ENCODE measurements at regions not wholly inside any gene's neighbourhood (a gene's known extent, or its start where the extent isn't known, plus 50 kb on each side); places are given as distances from the start of the nearest gene placed in this dataset.

- no peak for TF ChIP-seq CTCF (IDR thresholded peaks at IDR 0.05; ENCODE audit: control insufficient read depth, extremely low read depth, insufficient read depth)
- DNase-seq (ENCODE audit: low read depth), result no peak
- no peak overlapping the region for H3K4me3 ChIP-seq (ENCODE audit: low read depth, low read length)
Measured at GRCh38 chr11:32279672-32280071, 155.7 kb downstream of the WT1 start.

GRCh38 chr11:32280339-32280738, 155.0 kb downstream of the WT1 start:
- no peak for TF ChIP-seq CTCF (IDR thresholded peaks at IDR 0.05; ENCODE audit: control insufficient read depth, extremely low read depth, insufficient read depth)
- DNase-seq (ENCODE audit: low read depth), result no peak
- no peak overlapping the region for H3K4me3 ChIP-seq (ENCODE audit: low read depth, low read length)

GRCh38 chr11:32288276-32288675, 147.1 kb downstream of the WT1 start:
- TF ChIP-seq CTCF (IDR thresholded peaks at IDR 0.05; ENCODE audit: control insufficient read depth, extremely low read depth, insufficient read depth), result no peak
- H3K4me3 ChIP-seq (ENCODE audit: low read depth, low read length), result no peak overlapping the region
- DNase-seq (ENCODE audit: low read depth), result no peak

- no peak overlapping the region for H3K4me3 ChIP-seq (ENCODE audit: low read depth, low read length)
- DNase-seq (ENCODE audit: low read depth), result no peak
- TF ChIP-seq CTCF (IDR thresholded peaks at IDR 0.05; ENCODE audit: control insufficient read depth, extremely low read depth, insufficient read depth), result no peak
Measured at GRCh38 chr11:32289701-32290100, 145.6 kb downstream of the WT1 start.

GRCh38 chr11:32290783-32291182, 144.6 kb downstream of the WT1 start:
- H3K4me3 ChIP-seq (ENCODE audit: low read depth, low read length), result no peak overlapping the region
- TF ChIP-seq CTCF (IDR thresholded peaks at IDR 0.05; ENCODE audit: control insufficient read depth, extremely low read depth, insufficient read depth), result no peak
- DNase-seq (ENCODE audit: low read depth), result no peak

GRCh38 chr11:32297611-32298011, 137.7 kb downstream of the WT1 start:
- no peak overlapping the region for H3K4me3 ChIP-seq (ENCODE audit: low read depth, low read length)
- DNase-seq (ENCODE audit: low read depth), result no peak
- peak; percentile 41; the same call in 1 of the 2 replicates for TF ChIP-seq CTCF (IDR thresholded peaks at IDR 0.05; ENCODE audit: control insufficient read depth, extremely low read depth, insufficient read depth)

GRCh38 chr11:32302826-32303225, 132.5 kb downstream of the WT1 start:
- no peak for TF ChIP-seq CTCF (IDR thresholded peaks at IDR 0.05; ENCODE audit: control insufficient read depth, extremely low read depth, insufficient read depth)
- DNase-seq (ENCODE audit: low read depth), result no peak
- H3K4me3 ChIP-seq (ENCODE audit: low read depth, low read length), result no peak overlapping the region
